Endodermal cell (in vitro differentiated cells): ENCODE measurements at regions not wholly inside any gene's neighbourhood (a gene's known extent, or its start where the extent isn't known, plus 50 kb on each side); places are given as distances from the start of the nearest gene placed in this dataset.

Experiments
- DNase-seq: peaks from one replicate; pipeline ENCODE4 v3.0.0-alpha.2; 2017
- H3K27ac ChIP-seq: 2 replicates; pipeline ENCODE4 v1.5.1; 2013; ENCODE audit warnings: mild to moderate bottlenecking, low read depth, low read length, moderate library complexity
- H3K27me3 ChIP-seq: 2 replicates; pipeline ENCODE4 v1.6.1; 2013; ENCODE audit warnings: mild to moderate bottlenecking, low read length, moderate library complexity; ENCODE audit not compliant: insufficient read depth, control insufficient read depth, poor library complexity, severe bottlenecking
- H3K36me3 ChIP-seq: 2 replicates; pipeline ENCODE4 v1.7.0; 2013; ENCODE audit warnings: mild to moderate bottlenecking, low read length, moderate library complexity; ENCODE audit not compliant: control insufficient read depth, insufficient read depth
- H3K4me1 ChIP-seq: one replicate; pipeline ENCODE4 v1.7.0; 2013; ENCODE audit warnings: low read length; ENCODE audit not compliant: control insufficient read depth, insufficient read depth
- H3K4me3 ChIP-seq: 2 replicates; pipeline ENCODE4 v1.5.1; 2013; ENCODE audit warnings: mild to moderate bottlenecking, low read length, moderate library complexity
- H3K9ac ChIP-seq: 2 replicates; pipeline ENCODE4 v1.6.1; 2013; ENCODE audit warnings: mild to moderate bottlenecking, low read length, moderate library complexity; ENCODE audit not compliant: poor library complexity, severe bottlenecking; ENCODE audit errors: extremely low read depth
- H3K9me3 ChIP-seq: 2 replicates; pipeline ENCODE4 v1.6.1; 2013; ENCODE audit warnings: mild to moderate bottlenecking, low read length, moderate library complexity; ENCODE audit not compliant: control insufficient read depth
- H3K27ac Mint-ChIP-seq: 2 replicates; pipeline ENCODE4 v1.8.0; 2020; ENCODE audit warnings: mixed read lengths
- H3K27me3 Mint-ChIP-seq: 2 replicates; pipeline ENCODE4 v1.8.0; 2021; ENCODE audit warnings: mild to moderate bottlenecking, mixed read lengths; ENCODE audit not compliant: insufficient read depth
- H3K36me3 Mint-ChIP-seq: 2 replicates; pipeline ENCODE4 v1.8.0; 2020; ENCODE audit warnings: low read depth, mixed read lengths
- H3K4me1 Mint-ChIP-seq: 2 replicates; pipeline ENCODE4 v1.8.0; 2020; ENCODE audit warnings: mixed read lengths
- H3K4me3 Mint-ChIP-seq: 2 replicates; pipeline ENCODE4 v1.8.0; 2020; ENCODE audit warnings: mild to moderate bottlenecking, moderate library complexity, mixed read lengths
- H3K9me3 Mint-ChIP-seq: 2 replicates; pipeline ENCODE4 v1.8.0; 2020; ENCODE audit warnings: mild to moderate bottlenecking, mixed read lengths
- WGBS, 2 experiments: methylation state at CpG; one replicate each; pipeline versions ENCODE4 v1.1.5 to v1.1.7; 2013; ENCODE audit warnings: missing lambda C conversion rate in 2 of 2, mixed read lengths in 1 of 2; ENCODE audit not compliant: insufficient coverage in 1 of 2, insufficient read length in 1 of 2; 5-methylcytosine and 5-hydroxymethylcytosine counted together
- TF ChIP-seq, protein P1 (sequence below): fragments of 200-600 bp; sonication (generic); conservative IDR thresholded peaks from 2 replicates; pipeline ENCODE4 v1.5.0; 2021; ENCODE audit warnings: antibody characterized with exemption, mild to moderate bottlenecking

DNA sequence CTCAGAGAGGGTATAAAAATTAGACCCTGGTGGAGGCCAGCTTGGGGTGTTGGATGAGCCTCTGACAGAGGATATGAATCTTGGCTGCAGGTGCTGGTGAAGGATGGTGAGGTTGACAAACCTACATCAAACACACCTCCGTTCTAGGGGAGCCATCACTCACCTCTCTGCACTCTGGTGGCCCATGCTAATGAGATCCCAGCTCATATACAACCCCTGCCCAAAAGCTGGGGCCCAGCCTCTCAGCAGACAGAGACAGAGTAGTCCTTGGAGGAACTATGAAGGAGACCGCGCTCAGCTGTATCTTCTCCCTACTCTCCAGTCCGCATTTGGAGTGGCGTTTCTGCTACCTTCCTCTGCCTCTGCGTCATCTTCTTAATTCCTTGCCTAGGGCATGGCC is 83.1 kb upstream of the SORCS3 start:
- no peak overlapping the region for H3K4me3 Mint-ChIP-seq
- no peaks in the 10 kb centered on the region for H3K4me1 Mint-ChIP-seq
- Histone ChIP-seq H3K27ac (no peak overlapping the region), H3K9me3 (no peaks in the 10 kb centered on the region), H3K4me3 (no peak overlapping the region), H3K9ac (no peak overlapping the region), H3K36me3 (no peaks in the 10 kb centered on the region), H3K4me1 (no peaks in the 10 kb centered on the region), H3K27me3 (peaks cover 5% of the 10 kb centered on the region)
- WGBS, 2 experiments = 90 to 92% methylated on average over 3 to 6 of the region's 6 CpGs
- peaks cover 15% of the 10 kb centered on the region for H3K27me3 Mint-ChIP-seq
- TF ChIP-seq, protein P1, sequence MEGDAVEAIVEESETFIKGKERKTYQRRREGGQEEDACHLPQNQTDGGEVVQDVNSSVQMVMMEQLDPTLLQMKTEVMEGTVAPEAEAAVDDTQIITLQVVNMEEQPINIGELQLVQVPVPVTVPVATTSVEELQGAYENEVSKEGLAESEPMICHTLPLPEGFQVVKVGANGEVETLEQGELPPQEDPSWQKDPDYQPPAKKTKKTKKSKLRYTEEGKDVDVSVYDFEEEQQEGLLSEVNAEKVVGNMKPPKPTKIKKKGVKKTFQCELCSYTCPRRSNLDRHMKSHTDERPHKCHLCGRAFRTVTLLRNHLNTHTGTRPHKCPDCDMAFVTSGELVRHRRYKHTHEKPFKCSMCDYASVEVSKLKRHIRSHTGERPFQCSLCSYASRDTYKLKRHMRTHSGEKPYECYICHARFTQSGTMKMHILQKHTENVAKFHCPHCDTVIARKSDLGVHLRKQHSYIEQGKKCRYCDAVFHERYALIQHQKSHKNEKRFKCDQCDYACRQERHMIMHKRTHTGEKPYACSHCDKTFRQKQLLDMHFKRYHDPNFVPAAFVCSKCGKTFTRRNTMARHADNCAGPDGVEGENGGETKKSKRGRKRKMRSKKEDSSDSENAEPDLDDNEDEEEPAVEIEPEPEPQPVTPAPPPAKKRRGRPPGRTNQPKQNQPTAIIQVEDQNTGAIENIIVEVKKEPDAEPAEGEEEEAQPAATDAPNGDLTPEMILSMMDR = no peak
- no peaks in the 10 kb centered on the region for H3K9me3 Mint-ChIP-seq
- peak; percentile 27 for DNase-seq
- H3K36me3 Mint-ChIP-seq = no peaks in the 10 kb centered on the region
- no peak overlapping the region for H3K27ac Mint-ChIP-seq

GRCh38 chr10:104559935-104560334 is 81.2 kb upstream of the SORCS3 start:
- Mint-ChIP-seq H3K36me3 (no peaks in the 10 kb centered on the region), H3K27ac (no peak overlapping the region), H3K27me3 (peaks cover 14% of the 10 kb centered on the region), H3K4me1 (no peaks in the 10 kb centered on the region), H3K9me3 (no peaks in the 10 kb centered on the region), H3K4me3 (no peak overlapping the region)
- Histone ChIP-seq H3K9me3 (no peaks in the 10 kb centered on the region), H3K27ac (no peak overlapping the region), H3K27me3 (peaks cover 5% of the 10 kb centered on the region), H3K4me1 (no peaks in the 10 kb centered on the region), H3K4me3 (no peak overlapping the region), H3K36me3 (no peaks in the 10 kb centered on the region), H3K9ac (no peak overlapping the region)
- TF ChIP-seq, protein P1 = no peak
- 88 to 90% methylated on average over 3 to 5 of the region's 5 CpGs for WGBS, 2 experiments
- peak; percentile 16 for DNase-seq

- no peaks in the 10 kb centered on the region for H3K36me3 ChIP-seq
- H3K9ac ChIP-seq = no peak overlapping the region
- Mint-ChIP-seq H3K4me1 (no peaks in the 10 kb centered on the region), H3K4me3 (no peak overlapping the region), H3K27me3 (peaks cover 5% of the 10 kb centered on the region), H3K9me3 (peaks cover under 1% of the 10 kb centered on the region), H3K27ac (no peak overlapping the region), H3K36me3 (no peaks in the 10 kb centered on the region)
- TF ChIP-seq, protein P1 = no peak
- H3K27ac ChIP-seq = no peak overlapping the region
- H3K9me3 ChIP-seq = no peaks in the 10 kb centered on the region
- peak; percentile 20 for DNase-seq
- no peaks in the 10 kb centered on the region for H3K27me3 ChIP-seq
- WGBS, 2 experiments = 100% methylated on average over 1 of the region's 1 CpG; no CpG with 5 or more reads in 1 of the 2 experiments
- H3K4me1 ChIP-seq = no peaks in the 10 kb centered on the region
- H3K4me3 ChIP-seq = no peak overlapping the region
Measured at GRCh38 chr10:104563051-104563450, 78.0 kb upstream of the SORCS3 start.
